SK-N-SH (cell line): ENCODE measurements at regions not wholly inside any gene's neighbourhood (a gene's known extent, or its start where the extent isn't known, plus 50 kb on each side); places are given as distances from the start of the nearest gene placed in this dataset.

ENCODE experiments used
- CTCF ChIA-PET: fragments of 300-600, 350-600 bp; formaldehyde crosslinking; extraction: SDS; loops from one replicate; lab custom pipeline; 2021; lab: Yijun Ruan, JAX
- POLR2A ChIA-PET: fragments of 350-600 bp; sonication (Branson Sonifier 250); formaldehyde crosslinking; extraction: SDS; loops from one replicate; lab custom pipeline; 2020; ENCODE audit warnings: antibody characterized with exemption, inconsistent platforms; lab: Yijun Ruan, JAX
- DNase-seq: peaks from one replicate; pipeline ENCODE4 v3.0.0; 2012
- H2AFZ ChIP-seq: fragments of 200-600 bp; sonication (generic); 2 replicates; pipeline ENCODE4 v1.8.1; 2016; ENCODE audit warnings: antibody characterized with exemption, mild to moderate bottlenecking, low read depth
- H3F3A ChIP-seq: fragments of 200-600 bp; sonication (generic); replicated peaks from 2 replicates; pipeline ENCODE3; 2016; ENCODE audit warnings: antibody characterized with exemption, mild to moderate bottlenecking; ENCODE audit not compliant: insufficient read depth
- H3K27ac ChIP-seq, 2 experiments: fragments of 200-500 bp in 1 of 2; fragments of 200-600 bp in 1 of 2; sonication (Bioruptor generic) in 1 of 2; sonication (generic), shearing (Covaris generic) in 1 of 2; 2 replicates each; pipeline versions ENCODE4 v1.5.1 to v1.6.1; 2014 to 2016; ENCODE audit warnings: low read depth in 2 of 2, inconsistent platforms in 1 of 2, low read length in 1 of 2, mild to moderate bottlenecking in 1 of 2, mixed read lengths in 1 of 2
- H3K27me3 ChIP-seq: fragments of 200-600 bp; sonication (generic), shearing (Covaris generic); 2 replicates; pipeline ENCODE4 v1.6.1; 2016; ENCODE audit warnings: mixed run types; ENCODE audit not compliant: insufficient read depth
- H3K36me3 ChIP-seq, 2 experiments: fragments of 200-500 bp in 1 of 2; fragments of 200-600 bp in 1 of 2; sonication (Bioruptor generic) in 1 of 2; sonication (generic) in 1 of 2; replicated peaks in 1 of 2; 2 replicates each; pipeline versions ENCODE3 to v1.5.1; 2014 to 2016; ENCODE audit warnings: low read length in 1 of 2, mild to moderate bottlenecking in 1 of 2; ENCODE audit not compliant: insufficient read depth in 2 of 2, control insufficient read depth in 1 of 2
- H3K4me1 ChIP-seq, 2 experiments: fragments of 200-500 bp in 1 of 2; fragments of 200-600 bp in 1 of 2; sonication (Bioruptor generic) in 1 of 2; sonication (generic), shearing (Covaris generic) in 1 of 2; 2 replicates each; pipeline versions ENCODE4 v1.5.1 to v1.6.1; 2014 to 2016; ENCODE audit warnings: low read depth in 1 of 2, low read length in 1 of 2, mixed run types in 1 of 2; ENCODE audit not compliant: insufficient read depth in 2 of 2, control insufficient read depth in 1 of 2
- H3K4me2 ChIP-seq: fragments of 200-600 bp; sonication (generic), shearing (Covaris generic); 2 replicates; pipeline ENCODE4 v1.6.1; 2017; ENCODE audit warnings: mixed run types
- H3K4me3 ChIP-seq, 2 experiments: fragments of 200-500 bp in 1 of 2; fragments of 200-600 bp in 1 of 2; sonication (Bioruptor generic) in 1 of 2; sonication (generic), shearing (Covaris generic) in 1 of 2; 2 replicates each; pipeline versions ENCODE4 v1.5.1 to v1.8.1; 2014 to 2016; ENCODE audit warnings: low read depth in 2 of 2, inconsistent platforms in 1 of 2, low read length in 1 of 2, mild to moderate bottlenecking in 1 of 2, mixed read lengths in 1 of 2, moderate library complexity in 1 of 2
- H3K79me2 ChIP-seq: fragments of 200-600 bp; sonication (generic); 2 replicates; pipeline ENCODE4 v1.8.1; 2017; ENCODE audit warnings: mild to moderate bottlenecking; ENCODE audit not compliant: insufficient read depth
- H3K9ac ChIP-seq: fragments of 200-600 bp; sonication (generic); 2 replicates; pipeline ENCODE4 v1.6.1; 2017; ENCODE audit warnings: mixed run types
- H3K9me2 ChIP-seq: fragments of 200-600 bp; sonication (generic); 2 replicates; pipeline ENCODE4 v1.6.1; 2017; ENCODE audit warnings: mixed run types
- H3K9me3 ChIP-seq: fragments of 200-600 bp; sonication (generic); 2 replicates; pipeline ENCODE4 v1.6.1; 2017; ENCODE audit warnings: mixed run types, mild to moderate bottlenecking, moderate library complexity
- H4K20me1 ChIP-seq: fragments of 200-600 bp; sonication (generic); 2 replicates; pipeline ENCODE4 v1.6.1; 2017; ENCODE audit warnings: mild to moderate bottlenecking, mixed run types; ENCODE audit not compliant: insufficient read depth
- CHD2 ChIP-seq: fragments of 150-350 bp; IDR thresholded peaks from 2 replicates; pipeline ENCODE4 v1.6.1; 2018; ENCODE audit warnings: low read length; ENCODE audit not compliant: partially characterized antibody
- ELF1 ChIP-seq: IDR thresholded peaks from 2 replicates; pipeline ENCODE4 v1.4.0; 2012
- EZH2phosphoT487 ChIP-seq: fragments of 200-600 bp; sonication (generic); IDR thresholded peaks from 2 replicates; pipeline ENCODE4 v1.6.1; 2017; ENCODE audit warnings: low read depth, mixed run types, mild to moderate bottlenecking, antibody characterized with exemption, moderate library complexity, borderline replicate concordance
- FOSL2 ChIP-seq: IDR thresholded peaks from 2 replicates; pipeline ENCODE4 v1.4.0; 2012; ENCODE audit warnings: low read depth, mild to moderate bottlenecking, moderate library complexity, borderline replicate concordance
- GABPA ChIP-seq: IDR thresholded peaks from 2 replicates; pipeline ENCODE4 v1.4.0; 2012; ENCODE audit warnings: low read depth, mild to moderate bottlenecking
- GATA2 ChIP-seq: sonication (generic); formaldehyde crosslinking; IDR thresholded peaks from 2 replicates; pipeline ENCODE4 v1.5.0; 2020; ENCODE audit warnings: mild to moderate bottlenecking, missing genetic modification reagents
- JUND ChIP-seq: IDR thresholded peaks from 2 replicates; pipeline ENCODE4 v1.4.0; 2012
- MEF2A ChIP-seq: IDR thresholded peaks from 2 replicates; pipeline ENCODE4 v1.4.0; 2012; ENCODE audit warnings: low read depth, borderline replicate concordance
- NFIC ChIP-seq: IDR thresholded peaks from 2 replicates; pipeline ENCODE4 v1.4.0; 2012; ENCODE audit warnings: borderline replicate concordance
- POLR2AphosphoS5 ChIP-seq: IDR thresholded peaks from 2 replicates; pipeline ENCODE4 v1.6.1; 2012; ENCODE audit warnings: low read depth, low read length
- RCOR1 ChIP-seq: fragments of 150-350 bp; IDR thresholded peaks from 2 replicates; pipeline ENCODE4 v1.6.1; 2017; ENCODE audit warnings: antibody characterized with exemption, low read length
- RFX5 ChIP-seq: IDR thresholded peaks from 2 replicates; pipeline ENCODE4 v1.6.1; 2012; ENCODE audit warnings: mild to moderate bottlenecking, improper control_type of control experiment, low read length
- RXRA ChIP-seq: IDR thresholded peaks from 2 replicates; pipeline ENCODE4 v1.4.0; 2012; ENCODE audit warnings: low read depth, mild to moderate bottlenecking, borderline replicate concordance
- SIN3A ChIP-seq: IDR thresholded peaks from 2 replicates; pipeline ENCODE4 v1.6.1; 2012; ENCODE audit warnings: low read depth, mild to moderate bottlenecking, low read length, moderate library complexity, borderline replicate concordance
- TCF12 ChIP-seq: IDR thresholded peaks from 2 replicates; pipeline ENCODE4 v1.4.0; 2012
- TEAD4 ChIP-seq: IDR thresholded peaks from 2 replicates; pipeline ENCODE4 v1.4.0; 2012; ENCODE audit warnings: mild to moderate bottlenecking, borderline replicate concordance; ENCODE audit not compliant: insufficient read depth
- YY1 ChIP-seq: IDR thresholded peaks from 2 replicates; pipeline ENCODE4 v1.4.0; 2012; ENCODE audit warnings: low read depth, mild to moderate bottlenecking
- ZBTB33 ChIP-seq: IDR thresholded peaks from 2 replicates; pipeline ENCODE4 v1.4.0; 2012; ENCODE audit warnings: low read depth, borderline replicate concordance
- WGBS: methylation state at CpG from one replicate; pipeline ENCODE4 v1.1.6; 2017; ENCODE audit warnings: low lambda C conversion rate; 5-methylcytosine and 5-hydroxymethylcytosine counted together
- TF ChIP-seq, protein P1 (sequence below): fragments of 150-350 bp; IDR thresholded peaks from 2 replicates; pipeline ENCODE4 v1.6.1; 2017; ENCODE audit warnings: antibody characterized with exemption, low read length, low read depth, borderline replicate concordance
- TF ChIP-seq, protein P2 (sequence below): fragments of 200-600 bp; sonication (generic); IDR thresholded peaks from 2 replicates; pipeline ENCODE4 v1.6.1; 2017; ENCODE audit warnings: antibody characterized with exemption, mild to moderate bottlenecking, moderate library complexity
- TF ChIP-seq, protein P3 (sequence below): fragments of 150-350 bp; IDR thresholded peaks from 2 replicates; pipeline ENCODE4 v1.6.1; 2016; ENCODE audit warnings: mild to moderate bottlenecking, low read depth, low read length
- TF ChIP-seq, protein P4 (sequence below): IDR thresholded peaks from 2 replicates; pipeline ENCODE4 v1.4.0; 2012; ENCODE audit warnings: low read depth, borderline replicate concordance

GRCh38 chr9:119043996-119044395, 325.2 kb downstream of the BRINP1 start:
- Histone ChIP-seq H3K9me3 (no peaks in the 10 kb centered on the region), H3K9me2 (no peaks in the 10 kb centered on the region), H3K27ac (no peak overlapping the region), H3K79me2 (no peaks in the 10 kb centered on the region), H3K4me2 (no peak overlapping the region), H3K9ac (no peak overlapping the region), H3K4me1 (no peaks in the 10 kb centered on the region), H4K20me1 (no peaks in the 10 kb centered on the region), H3F3A (no peaks in the 10 kb centered on the region), H3K27me3 (no peaks in the 10 kb centered on the region), H2AFZ (no peak overlapping the region), H3K4me3 (no peak overlapping the region), H3K36me3 (no peaks in the 10 kb centered on the region)
- no peak for DNase-seq
- ChIA-PET POLR2A (no interaction called here), CTCF (no interaction called here)
- no peak for TF ChIP-seq ELF1
- TF ChIP-seq TCF12: no peak
- TF ChIP-seq, protein P1, sequence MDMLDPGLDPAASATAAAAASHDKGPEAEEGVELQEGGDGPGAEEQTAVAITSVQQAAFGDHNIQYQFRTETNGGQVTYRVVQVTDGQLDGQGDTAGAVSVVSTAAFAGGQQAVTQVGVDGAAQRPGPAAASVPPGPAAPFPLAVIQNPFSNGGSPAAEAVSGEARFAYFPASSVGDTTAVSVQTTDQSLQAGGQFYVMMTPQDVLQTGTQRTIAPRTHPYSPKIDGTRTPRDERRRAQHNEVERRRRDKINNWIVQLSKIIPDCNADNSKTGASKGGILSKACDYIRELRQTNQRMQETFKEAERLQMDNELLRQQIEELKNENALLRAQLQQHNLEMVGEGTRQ: no peak
- TF ChIP-seq FOSL2: no peak
- TF ChIP-seq NFIC: no peak
- TF ChIP-seq RXRA: no peak
- TF ChIP-seq GABPA: no peak
- TF ChIP-seq, protein P2, sequence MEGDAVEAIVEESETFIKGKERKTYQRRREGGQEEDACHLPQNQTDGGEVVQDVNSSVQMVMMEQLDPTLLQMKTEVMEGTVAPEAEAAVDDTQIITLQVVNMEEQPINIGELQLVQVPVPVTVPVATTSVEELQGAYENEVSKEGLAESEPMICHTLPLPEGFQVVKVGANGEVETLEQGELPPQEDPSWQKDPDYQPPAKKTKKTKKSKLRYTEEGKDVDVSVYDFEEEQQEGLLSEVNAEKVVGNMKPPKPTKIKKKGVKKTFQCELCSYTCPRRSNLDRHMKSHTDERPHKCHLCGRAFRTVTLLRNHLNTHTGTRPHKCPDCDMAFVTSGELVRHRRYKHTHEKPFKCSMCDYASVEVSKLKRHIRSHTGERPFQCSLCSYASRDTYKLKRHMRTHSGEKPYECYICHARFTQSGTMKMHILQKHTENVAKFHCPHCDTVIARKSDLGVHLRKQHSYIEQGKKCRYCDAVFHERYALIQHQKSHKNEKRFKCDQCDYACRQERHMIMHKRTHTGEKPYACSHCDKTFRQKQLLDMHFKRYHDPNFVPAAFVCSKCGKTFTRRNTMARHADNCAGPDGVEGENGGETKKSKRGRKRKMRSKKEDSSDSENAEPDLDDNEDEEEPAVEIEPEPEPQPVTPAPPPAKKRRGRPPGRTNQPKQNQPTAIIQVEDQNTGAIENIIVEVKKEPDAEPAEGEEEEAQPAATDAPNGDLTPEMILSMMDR: no peak
- TF ChIP-seq TEAD4: no peak
- TF ChIP-seq GATA2 (CRISPR knock-in tag): no peak
- 58% methylated on average over 1 of the region's 1 CpG for WGBS

DNA sequence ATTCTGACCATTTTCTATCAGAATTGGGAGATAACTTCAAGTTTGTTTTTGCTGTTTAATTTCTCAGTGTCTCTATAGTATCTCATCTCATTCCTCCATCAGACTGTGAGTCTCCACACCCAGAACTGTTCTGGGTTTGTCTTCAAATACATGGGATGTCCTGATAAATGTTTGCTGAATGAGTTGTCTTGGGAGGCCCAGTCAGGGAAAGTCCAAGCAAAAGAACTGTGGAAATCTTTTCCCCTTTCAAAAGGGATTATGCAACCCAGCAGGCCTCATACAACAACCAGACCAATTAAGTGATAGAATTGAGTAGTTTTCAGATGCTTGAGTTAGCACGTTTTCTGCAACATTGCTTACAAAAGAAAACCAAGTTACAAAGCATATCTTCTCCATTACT, 324.4 kb downstream of the BRINP1 start:
- POLR2A ChIA-PET: no interaction called here
- 13% methylated on average over 1 of the region's 1 CpG for WGBS

More for the DNA sequence above, 324.4 kb downstream of the BRINP1 start:
- no peak overlapping the region for H2AFZ ChIP-seq
- H3F3A ChIP-seq: no peaks in the 10 kb centered on the region
- TF ChIP-seq, protein P3, sequence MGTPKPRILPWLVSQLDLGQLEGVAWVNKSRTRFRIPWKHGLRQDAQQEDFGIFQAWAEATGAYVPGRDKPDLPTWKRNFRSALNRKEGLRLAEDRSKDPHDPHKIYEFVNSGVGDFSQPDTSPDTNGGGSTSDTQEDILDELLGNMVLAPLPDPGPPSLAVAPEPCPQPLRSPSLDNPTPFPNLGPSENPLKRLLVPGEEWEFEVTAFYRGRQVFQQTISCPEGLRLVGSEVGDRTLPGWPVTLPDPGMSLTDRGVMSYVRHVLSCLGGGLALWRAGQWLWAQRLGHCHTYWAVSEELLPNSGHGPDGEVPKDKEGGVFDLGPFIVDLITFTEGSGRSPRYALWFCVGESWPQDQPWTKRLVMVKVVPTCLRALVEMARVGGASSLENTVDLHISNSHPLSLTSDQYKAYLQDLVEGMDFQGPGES: no peak
- TF ChIP-seq POLR2AphosphoS5: no peak
- no peak for TF ChIP-seq RCOR1
- no peak for TF ChIP-seq GABPA
- TF ChIP-seq JUND: no peak
- no peak for TF ChIP-seq ZBTB33
- TF ChIP-seq SIN3A: no peak
- TF ChIP-seq, protein P1: no peak
- TF ChIP-seq GATA2 (CRISPR knock-in tag): no peak
- TF ChIP-seq TEAD4: no peak
- TF ChIP-seq CHD2: no peak
- TF ChIP-seq MEF2A: no peak
- TF ChIP-seq, protein P4, sequence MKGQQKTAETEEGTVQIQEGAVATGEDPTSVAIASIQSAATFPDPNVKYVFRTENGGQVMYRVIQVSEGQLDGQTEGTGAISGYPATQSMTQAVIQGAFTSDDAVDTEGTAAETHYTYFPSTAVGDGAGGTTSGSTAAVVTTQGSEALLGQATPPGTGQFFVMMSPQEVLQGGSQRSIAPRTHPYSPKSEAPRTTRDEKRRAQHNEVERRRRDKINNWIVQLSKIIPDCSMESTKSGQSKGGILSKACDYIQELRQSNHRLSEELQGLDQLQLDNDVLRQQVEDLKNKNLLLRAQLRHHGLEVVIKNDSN: no peak
- TF ChIP-seq EZH2phosphoT487: no peak
- no peak for TF ChIP-seq ELF1
- TF ChIP-seq RFX5: no peak
- no peak for TF ChIP-seq YY1
- TF ChIP-seq, all 33 proteins: peak for 0
- CTCF ChIA-PET: no interaction called here
- H3K27ac ChIP-seq: no peak overlapping the region
- H3K9me2 ChIP-seq: no peaks in the 10 kb centered on the region
- H3K79me2 ChIP-seq: no peaks in the 10 kb centered on the region
- no peaks in the 10 kb centered on the region for H3K9me3 ChIP-seq
- no peaks in the 10 kb centered on the region for H3K36me3 ChIP-seq
- H3K9ac ChIP-seq: no peak overlapping the region
- no peaks in the 10 kb centered on the region for H3K4me1 ChIP-seq
- no peak overlapping the region for H3K4me3 ChIP-seq
- no peaks in the 10 kb centered on the region for H3K27me3 ChIP-seq
- DNase-seq: no peak
- no peak overlapping the region for H3K4me2 ChIP-seq
- H4K20me1 ChIP-seq: no peaks in the 10 kb centered on the region
